Panc1 (cell line): ENCODE measurements at regions not wholly inside any gene's neighbourhood (a gene's known extent, or its start where the extent isn't known, plus 50 kb on each side); places are given as distances from the start of the nearest gene placed in this dataset.

Experiments used
- ATAC-seq: fragments of 200-7000 bp; cut with Tn5 transposase; 2 replicates; pipeline ENCODE4 v1.9.1; 2020; ENCODE audit warnings: mild to moderate bottlenecking, moderate library complexity
- BruUV-seq: library from RNA; stranded (reverse); fragments of 400-500 nt; replicated peaks from 2 replicates; lab custom pipeline; 2021; lab: Mats Ljungman, UMichigan
- CTCF ChIA-PET: fragments of 300-600 bp; sonication (Branson Sonifier 250); formaldehyde crosslinking; loops from one replicate; lab custom pipeline; 2022; ENCODE audit warnings: antibody characterized with exemption; lab: Charles Lee
- POLR2A ChIA-PET: fragments of 300-600 bp; sonication (Branson Sonifier 250); formaldehyde crosslinking; loops from one replicate; lab custom pipeline; 2022; ENCODE audit warnings: antibody characterized with exemption; lab: Charles Lee
- DNase-seq: peaks from one replicate; pipeline ENCODE4 v3.0.0-alpha.2; 2010; ENCODE audit warnings: low read depth, low spot score
- H3K27ac ChIP-seq: 2 replicates; pipeline ENCODE4 v1.5.1; 2011; ENCODE audit warnings: mild to moderate bottlenecking, low read length, inconsistent platforms
- H3K27me3 ChIP-seq: fragments of 200-500 bp; sonication (Bioruptor generic); 2 replicates; pipeline ENCODE4 v1.6.0; 2014; ENCODE audit warnings: low read length, inconsistent platforms; ENCODE audit not compliant: control insufficient read depth, insufficient read depth
- H3K36me3 ChIP-seq: fragments of 200-500 bp; sonication (Bioruptor generic); 2 replicates; pipeline ENCODE4 v1.5.1; 2014; ENCODE audit warnings: inconsistent platforms, mild to moderate bottlenecking, low read length, moderate library complexity; ENCODE audit not compliant: control insufficient read depth, insufficient read depth
- H3K4me1 ChIP-seq: 2 replicates; pipeline ENCODE4 v1.5.1; 2011; ENCODE audit warnings: inconsistent platforms, mild to moderate bottlenecking, low read length, moderate library complexity; ENCODE audit not compliant: control insufficient read depth, insufficient read depth
- H3K4me3 ChIP-seq, 2 experiments: 2 replicates each; pipeline ENCODE4 v1.5.1; 2011 to 2012; ENCODE audit warnings: low read depth in 2 of 2, low read length in 2 of 2, mild to moderate bottlenecking in 2 of 2, inconsistent platforms in 1 of 2, moderate library complexity in 1 of 2
- H3K9me3 ChIP-seq: fragments of 200-500 bp; sonication (Bioruptor generic); 2 replicates; pipeline ENCODE4 v1.5.1; 2014; ENCODE audit warnings: low read depth, mild to moderate bottlenecking, inconsistent platforms, low read length, moderate library complexity; ENCODE audit not compliant: control insufficient read depth, insufficient read depth
- POLR2AphosphoS5 ChIP-seq: IDR thresholded peaks from 2 replicates; pipeline ENCODE4 v1.6.1; 2012; ENCODE audit warnings: mild to moderate bottlenecking, low read depth, low read length, moderate library complexity
- SIN3A ChIP-seq: IDR thresholded peaks from 2 replicates; pipeline ENCODE4 v1.6.1; 2012; ENCODE audit warnings: low read depth, mild to moderate bottlenecking, low read length, moderate library complexity, borderline replicate concordance; ENCODE audit not compliant: insufficient read depth
- TCF7L2 ChIP-seq: IDR thresholded peaks from 2 replicates; pipeline ENCODE4 v1.6.1; 2011; ENCODE audit warnings: mild to moderate bottlenecking, low read depth, low read length, inconsistent platforms
- in situ Hi-C: cut with HindIII; loops from 2 replicates; pipeline ENCODE4 v1.10.0; 2016; ENCODE audit warnings: low sequenced_read_pairs, low pct_unique_long_range_greater_than_20kb
- intact Hi-C: fragments of 100-400 bp; cut with micrococcal nuclease; formaldehyde crosslinking; loops from one replicate; pipeline ENCODE4 v1.10.0; 2022; ENCODE audit not compliant: unreplicated experiment
- TF ChIP-seq, protein P1 (sequence below), 2 experiments: IDR thresholded peaks; 2 replicates each; pipeline ENCODE4 v1.6.1; 2011 to 2012; ENCODE audit warnings: low read depth in 2 of 2, control low read depth in 1 of 2, low read length in 1 of 2, mild to moderate bottlenecking in 1 of 2, moderate library complexity in 1 of 2; ENCODE audit not compliant: insufficient read depth in 1 of 2
- TF ChIP-seq, protein P2 (sequence below): fragments of 450-650 bp; IDR thresholded peaks from 2 replicates; pipeline ENCODE4 v1.5.1; 2017; ENCODE audit warnings: mild to moderate bottlenecking

GRCh38 chr18:73913505-73913904 is 234.1 kb downstream of the FBXO15 start:
- no TSS peak for BruUV-seq
- intact Hi-C loops (no loop called here), in situ Hi-C loops (no loop called here)
- no peaks in the 10 kb centered on the region for H3K9me3 ChIP-seq
- TF ChIP-seq TCF7L2 = no peak
- TF ChIP-seq POLR2AphosphoS5 = no peak
- TF ChIP-seq, protein P1, sequence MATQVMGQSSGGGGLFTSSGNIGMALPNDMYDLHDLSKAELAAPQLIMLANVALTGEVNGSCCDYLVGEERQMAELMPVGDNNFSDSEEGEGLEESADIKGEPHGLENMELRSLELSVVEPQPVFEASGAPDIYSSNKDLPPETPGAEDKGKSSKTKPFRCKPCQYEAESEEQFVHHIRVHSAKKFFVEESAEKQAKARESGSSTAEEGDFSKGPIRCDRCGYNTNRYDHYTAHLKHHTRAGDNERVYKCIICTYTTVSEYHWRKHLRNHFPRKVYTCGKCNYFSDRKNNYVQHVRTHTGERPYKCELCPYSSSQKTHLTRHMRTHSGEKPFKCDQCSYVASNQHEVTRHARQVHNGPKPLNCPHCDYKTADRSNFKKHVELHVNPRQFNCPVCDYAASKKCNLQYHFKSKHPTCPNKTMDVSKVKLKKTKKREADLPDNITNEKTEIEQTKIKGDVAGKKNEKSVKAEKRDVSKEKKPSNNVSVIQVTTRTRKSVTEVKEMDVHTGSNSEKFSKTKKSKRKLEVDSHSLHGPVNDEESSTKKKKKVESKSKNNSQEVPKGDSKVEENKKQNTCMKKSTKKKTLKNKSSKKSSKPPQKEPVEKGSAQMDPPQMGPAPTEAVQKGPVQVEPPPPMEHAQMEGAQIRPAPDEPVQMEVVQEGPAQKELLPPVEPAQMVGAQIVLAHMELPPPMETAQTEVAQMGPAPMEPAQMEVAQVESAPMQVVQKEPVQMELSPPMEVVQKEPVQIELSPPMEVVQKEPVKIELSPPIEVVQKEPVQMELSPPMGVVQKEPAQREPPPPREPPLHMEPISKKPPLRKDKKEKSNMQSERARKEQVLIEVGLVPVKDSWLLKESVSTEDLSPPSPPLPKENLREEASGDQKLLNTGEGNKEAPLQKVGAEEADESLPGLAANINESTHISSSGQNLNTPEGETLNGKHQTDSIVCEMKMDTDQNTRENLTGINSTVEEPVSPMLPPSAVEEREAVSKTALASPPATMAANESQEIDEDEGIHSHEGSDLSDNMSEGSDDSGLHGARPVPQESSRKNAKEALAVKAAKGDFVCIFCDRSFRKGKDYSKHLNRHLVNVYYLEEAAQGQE (IDR thresholded peaks at IDR 0.05; ENCODE audit: insufficient read depth in 1 of 2, low read depth in 2 of 2, low read length in 1 of 2) = no peak
- TF ChIP-seq, protein P2, sequence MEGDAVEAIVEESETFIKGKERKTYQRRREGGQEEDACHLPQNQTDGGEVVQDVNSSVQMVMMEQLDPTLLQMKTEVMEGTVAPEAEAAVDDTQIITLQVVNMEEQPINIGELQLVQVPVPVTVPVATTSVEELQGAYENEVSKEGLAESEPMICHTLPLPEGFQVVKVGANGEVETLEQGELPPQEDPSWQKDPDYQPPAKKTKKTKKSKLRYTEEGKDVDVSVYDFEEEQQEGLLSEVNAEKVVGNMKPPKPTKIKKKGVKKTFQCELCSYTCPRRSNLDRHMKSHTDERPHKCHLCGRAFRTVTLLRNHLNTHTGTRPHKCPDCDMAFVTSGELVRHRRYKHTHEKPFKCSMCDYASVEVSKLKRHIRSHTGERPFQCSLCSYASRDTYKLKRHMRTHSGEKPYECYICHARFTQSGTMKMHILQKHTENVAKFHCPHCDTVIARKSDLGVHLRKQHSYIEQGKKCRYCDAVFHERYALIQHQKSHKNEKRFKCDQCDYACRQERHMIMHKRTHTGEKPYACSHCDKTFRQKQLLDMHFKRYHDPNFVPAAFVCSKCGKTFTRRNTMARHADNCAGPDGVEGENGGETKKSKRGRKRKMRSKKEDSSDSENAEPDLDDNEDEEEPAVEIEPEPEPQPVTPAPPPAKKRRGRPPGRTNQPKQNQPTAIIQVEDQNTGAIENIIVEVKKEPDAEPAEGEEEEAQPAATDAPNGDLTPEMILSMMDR = no peak
- TF ChIP-seq SIN3A = no peak
- POLR2A ChIA-PET = no interaction called here
- ATAC-seq = no peak
- H3K27ac ChIP-seq = no peak overlapping the region
- DNase-seq = no peak
- no peaks in the 10 kb centered on the region for H3K36me3 ChIP-seq
- CTCF ChIA-PET = no interaction called here
- peaks cover 6% of the 10 kb centered on the region; the same call in 1 of the 2 replicates for H3K27me3 ChIP-seq
- H3K4me3 ChIP-seq = no peak overlapping the region
- H3K4me1 ChIP-seq = no peaks in the 10 kb centered on the region

DNA sequence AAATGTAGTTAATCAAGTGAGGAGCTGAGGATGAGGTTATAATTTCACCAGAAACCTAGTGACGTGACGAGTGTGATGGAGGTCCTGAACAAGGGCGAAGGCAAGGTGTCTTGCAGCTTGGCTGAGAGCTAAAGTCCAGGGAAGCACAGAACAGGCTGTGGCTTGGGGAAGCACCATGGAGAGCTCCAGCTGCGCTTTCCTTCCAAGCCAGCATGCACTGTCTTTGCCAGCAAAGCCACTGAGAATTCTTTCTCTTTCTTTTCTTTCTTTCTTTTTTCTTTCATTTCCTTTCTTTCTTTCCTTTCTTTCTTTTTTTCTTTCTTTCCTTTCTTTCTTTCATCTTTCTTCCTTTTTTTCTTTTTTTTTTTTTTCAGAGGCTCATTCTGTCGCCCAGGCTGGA is 239.3 kb downstream of the FBXO15 start:
- no peak for DNase-seq
- ATAC-seq = 0 out of 2 replicates have a peak, but pooled peaks have one; percentile 74
- CTCF ChIA-PET = interaction anchor here (0.7 kb wide), 1 partner anchor 18 kb away, joined by 3 read pairs; no protein-coding TSS in a partner anchor

More for the DNA sequence above, 239.3 kb downstream of the FBXO15 start:
- Histone ChIP-seq H3K27me3 (peaks cover 7% of the 10 kb centered on the region), H3K36me3 (no peaks in the 10 kb centered on the region), H3K9me3 (no peaks in the 10 kb centered on the region), H3K4me3 (no peak overlapping the region), H3K4me1 (no peaks in the 10 kb centered on the region), H3K27ac (no peak overlapping the region)
- no peak for TF ChIP-seq POLR2AphosphoS5
- TF ChIP-seq, protein P1 (IDR thresholded peaks at IDR 0.05; ENCODE audit: insufficient read depth in 1 of 2, low read depth in 2 of 2, low read length in 1 of 2) = peak; percentile 96 to 97
- no TSS peak for BruUV-seq
- POLR2A ChIA-PET = no interaction called here
- in situ Hi-C loops = no loop called here
- intact Hi-C loops = no loop called here
